ENCODE measurements at regions not wholly inside any gene's neighbourhood (a gene's known extent, or its start where the extent isn't known, plus 50 kb on each side); places are given as distances from the start of the nearest gene placed in this dataset.

DNA sequence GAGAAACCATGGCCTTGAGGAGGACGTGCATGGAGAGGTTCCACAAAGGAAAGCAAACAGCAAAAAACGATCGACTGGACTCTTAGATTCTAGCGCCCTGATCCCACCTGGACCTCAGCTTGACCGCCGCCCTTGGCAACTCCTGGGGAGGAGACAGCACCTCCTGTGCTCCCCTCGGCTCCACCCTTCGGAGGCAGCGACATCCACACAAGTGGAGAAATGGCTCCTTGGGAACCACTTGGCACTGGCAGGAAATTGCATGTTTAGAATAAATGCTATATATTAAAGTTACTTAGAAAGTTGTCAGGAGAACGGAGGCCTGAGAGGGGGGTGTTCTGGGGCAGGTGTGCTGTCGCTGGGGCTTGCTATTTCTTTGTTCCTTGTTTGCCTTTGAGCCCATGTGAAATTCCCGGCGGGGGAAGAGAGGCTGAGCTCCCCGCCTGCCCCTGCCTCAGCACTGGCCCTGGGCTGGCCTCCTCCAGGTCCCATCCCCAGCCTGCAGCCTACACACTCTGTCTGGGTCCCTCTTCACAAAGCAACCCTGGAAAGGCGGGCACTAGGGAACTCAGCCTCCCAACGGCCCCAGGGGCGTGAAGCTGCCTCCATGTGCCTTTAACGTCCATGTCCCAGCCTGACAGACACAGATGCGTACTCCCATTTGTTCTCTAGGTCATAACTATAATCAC lies 395.3 kb downstream of the BRD1 start:
- Histone ChIP-seq H3K4me3 (no peak overlapping the region), H3K27ac (no peak overlapping the region)
- DNase-seq (ENCODE audit: low spot score) = no peak
- TF ChIP-seq, protein P1, sequence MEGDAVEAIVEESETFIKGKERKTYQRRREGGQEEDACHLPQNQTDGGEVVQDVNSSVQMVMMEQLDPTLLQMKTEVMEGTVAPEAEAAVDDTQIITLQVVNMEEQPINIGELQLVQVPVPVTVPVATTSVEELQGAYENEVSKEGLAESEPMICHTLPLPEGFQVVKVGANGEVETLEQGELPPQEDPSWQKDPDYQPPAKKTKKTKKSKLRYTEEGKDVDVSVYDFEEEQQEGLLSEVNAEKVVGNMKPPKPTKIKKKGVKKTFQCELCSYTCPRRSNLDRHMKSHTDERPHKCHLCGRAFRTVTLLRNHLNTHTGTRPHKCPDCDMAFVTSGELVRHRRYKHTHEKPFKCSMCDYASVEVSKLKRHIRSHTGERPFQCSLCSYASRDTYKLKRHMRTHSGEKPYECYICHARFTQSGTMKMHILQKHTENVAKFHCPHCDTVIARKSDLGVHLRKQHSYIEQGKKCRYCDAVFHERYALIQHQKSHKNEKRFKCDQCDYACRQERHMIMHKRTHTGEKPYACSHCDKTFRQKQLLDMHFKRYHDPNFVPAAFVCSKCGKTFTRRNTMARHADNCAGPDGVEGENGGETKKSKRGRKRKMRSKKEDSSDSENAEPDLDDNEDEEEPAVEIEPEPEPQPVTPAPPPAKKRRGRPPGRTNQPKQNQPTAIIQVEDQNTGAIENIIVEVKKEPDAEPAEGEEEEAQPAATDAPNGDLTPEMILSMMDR (IDR thresholded peaks at IDR 0.05) = no peak

DNA sequence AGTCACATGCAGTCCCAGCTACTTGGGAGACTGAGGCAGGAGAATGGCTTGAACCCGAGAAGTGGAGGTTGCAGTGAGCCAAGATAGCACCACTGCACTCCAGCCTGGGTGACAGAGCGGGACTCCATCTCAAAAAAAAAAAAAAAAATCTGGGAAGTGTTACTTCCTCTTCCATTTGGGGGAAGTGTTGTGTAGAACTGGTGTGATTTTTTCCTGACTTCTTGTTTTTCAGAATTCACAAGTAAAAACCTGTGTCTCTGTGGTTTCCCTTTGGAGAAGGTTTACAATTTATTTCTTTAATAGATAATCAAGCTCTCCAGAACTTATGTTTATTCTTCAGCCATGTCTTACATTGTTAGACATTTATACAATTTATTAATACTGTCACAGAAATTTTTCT lies 396.1 kb downstream of the BRD1 start:
- Histone ChIP-seq H3K4me3 (no peak overlapping the region), H3K27ac (no peak overlapping the region)
- DNase-seq (ENCODE audit: low spot score) = no peak
- TF ChIP-seq, protein P1 (IDR thresholded peaks at IDR 0.05) = no peak

DNA sequence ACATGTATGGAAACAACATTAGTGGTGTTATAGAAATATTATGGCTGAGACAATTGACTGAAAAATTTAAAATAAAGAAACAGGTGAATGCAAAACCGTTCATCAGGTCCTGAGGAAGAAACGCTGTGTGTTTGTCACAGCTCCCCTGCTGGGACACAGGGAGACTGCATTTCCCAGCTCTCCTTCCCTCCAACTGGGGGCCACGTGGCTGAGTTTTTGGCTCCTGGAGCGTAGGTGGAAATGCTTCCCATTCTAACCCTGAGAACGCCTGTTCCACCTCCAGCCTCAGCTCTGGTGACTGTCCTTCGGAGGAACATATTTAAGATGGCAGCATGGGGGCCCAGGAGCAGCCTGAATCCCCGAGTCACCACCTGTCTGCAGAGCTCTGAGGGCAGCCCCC lies 398.6 kb downstream of the BRD1 start:
- DNase-seq (ENCODE audit: low spot score) = no peak
- H3K4me3 ChIP-seq = no peak overlapping the region
- H3K27ac ChIP-seq = no peak overlapping the region
- TF ChIP-seq, protein P1 (IDR thresholded peaks at IDR 0.05) = no peak

GRCh38 chr22:49427941-49428340 lies 399.7 kb downstream of the BRD1 start:
- DNase-seq (ENCODE audit: low spot score) = no peak
- no peak overlapping the region for H3K27ac ChIP-seq
- TF ChIP-seq, protein P1 (IDR thresholded peaks at IDR 0.05) = no peak
- no peak overlapping the region for H3K4me3 ChIP-seq

DNA sequence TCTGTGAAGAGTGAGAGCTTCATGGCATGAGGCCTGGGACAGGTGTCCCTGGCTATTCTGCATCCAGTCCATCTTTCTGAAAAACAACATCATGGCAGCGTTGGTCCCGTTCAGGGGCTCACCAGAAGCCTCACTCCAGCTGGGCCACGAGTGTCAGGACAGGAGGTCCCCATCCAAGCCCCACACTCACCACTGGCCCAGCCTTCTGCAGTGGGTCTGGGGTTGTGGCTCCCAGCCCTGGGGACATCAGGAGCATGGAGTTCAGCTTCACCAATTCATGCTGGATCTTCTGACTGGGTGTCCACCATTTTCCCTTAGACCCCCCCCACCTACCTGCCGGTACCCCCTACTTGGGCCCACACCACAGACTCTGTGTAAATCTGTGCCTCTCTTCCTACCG lies 400.3 kb downstream of the BRD1 start:
- TF ChIP-seq, protein P1 (IDR thresholded peaks at IDR 0.05) = no peak
- H3K27ac ChIP-seq = no peak overlapping the region
- no peak overlapping the region for H3K4me3 ChIP-seq
- DNase-seq (ENCODE audit: low spot score) = no peak

DNA sequence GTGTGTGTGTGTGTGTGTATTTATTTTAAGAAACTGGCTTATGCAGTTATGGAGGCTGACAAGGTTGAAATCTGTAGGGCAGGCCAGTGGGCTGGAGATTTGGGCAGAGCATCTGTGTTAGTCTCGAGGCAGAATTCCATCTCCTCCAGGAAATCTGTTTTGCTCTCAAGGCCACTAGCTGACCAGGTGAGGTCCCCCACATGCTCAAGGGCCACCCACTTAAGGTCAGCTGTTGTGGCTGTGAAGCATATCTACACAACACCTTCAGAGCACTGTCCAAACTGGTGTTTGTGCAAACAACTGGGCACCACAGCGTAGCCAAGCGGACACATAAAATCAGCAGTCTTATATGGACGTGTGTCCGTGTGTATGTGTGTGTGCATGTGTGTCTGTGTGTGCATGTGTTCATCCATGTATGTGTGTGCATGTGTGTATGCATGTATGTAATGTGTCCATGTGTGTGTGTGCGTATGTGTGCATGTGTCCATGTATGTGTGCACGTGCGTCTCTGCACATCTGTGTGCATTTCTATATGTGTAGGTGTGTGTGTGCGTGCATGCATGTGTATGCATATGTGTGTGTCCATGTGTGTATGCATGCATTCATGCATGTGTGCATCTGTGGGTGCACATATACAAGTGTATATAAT lies 400.9 kb downstream of the BRD1 start:
- TF ChIP-seq, protein P1 (IDR thresholded peaks at IDR 0.05) = no peak
- Histone ChIP-seq H3K27ac (no peak overlapping the region), H3K4me3 (no peak overlapping the region)
- no peak for DNase-seq (ENCODE audit: low spot score)

- TF ChIP-seq, protein P1 (IDR thresholded peaks at IDR 0.05) = no peak
- H3K27ac ChIP-seq = no peak overlapping the region
- DNase-seq (ENCODE audit: low spot score) = no peak
- H3K4me3 ChIP-seq = no peak overlapping the region
These were observed 401.6 kb downstream of the BRD1 start for GRCh38 chr22:49426098-49426497.
